NCI-H1694 treated with DMSO at 0.1 percent for 48 hours (cell line): ENCODE measurements at regions not wholly inside any gene's neighbourhood (a gene's known extent, or its start where the extent isn't known, plus 50 kb on each side); places are given as distances from the start of the nearest gene placed in this dataset.
"Not testable (repeated sequence)": the region's sequence is repeated elsewhere in the genome, so short reads cannot be mapped to it uniquely, and the experiment has no call there.

Experiments
- DNase-seq: peaks from one replicate; lab custom pipeline; 2025; lab: John Stamatoyannopoulos, UW

GRCh38 chr15:66964111-66964738 lies 101.2 kb upstream of the SMAD3 start:
- no peak for DNase-seq

DNA sequence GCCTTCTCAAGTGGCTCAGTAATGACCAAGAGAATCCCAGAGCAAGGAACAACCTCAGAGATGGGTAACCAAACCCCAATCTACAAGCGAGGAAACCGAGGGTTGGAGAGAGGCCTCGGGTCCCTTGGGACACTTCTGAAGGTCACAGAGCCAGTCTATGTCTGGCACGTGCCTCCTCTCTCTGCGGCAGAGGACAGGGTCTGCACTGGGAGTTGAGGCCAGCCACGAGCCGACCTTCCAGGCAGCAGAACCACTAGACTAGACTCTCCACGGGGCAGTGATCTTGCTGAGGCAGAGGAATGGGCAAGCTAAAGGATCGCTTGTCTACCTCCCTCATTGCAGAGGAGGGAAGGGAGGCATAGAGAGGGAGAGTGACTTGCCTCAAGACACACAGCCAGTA lies 100.6 kb upstream of the SMAD3 start:
- DNase-seq = no peak

GRCh38 chr15:66965201-66965900 lies 100.1 kb upstream of the SMAD3 start:
- no peak for DNase-seq

DNA sequence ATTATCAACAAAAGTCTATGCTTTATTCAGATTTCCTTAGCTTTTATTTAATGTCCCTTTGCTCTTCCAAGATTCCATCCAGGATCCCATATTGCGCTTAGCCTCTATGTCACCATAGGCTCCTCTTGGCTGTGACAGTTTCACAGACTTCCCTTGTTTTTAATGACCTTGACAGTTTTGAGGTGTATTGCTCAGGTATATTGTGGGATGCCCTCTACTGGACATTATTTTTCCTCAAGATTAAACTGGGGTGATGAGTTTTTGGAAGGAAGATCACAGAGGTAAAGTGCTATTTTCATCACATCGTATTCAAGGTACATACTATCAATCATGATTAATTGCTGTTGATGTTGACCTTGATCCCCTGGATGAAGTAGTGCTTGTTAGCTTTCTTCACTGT lies 99.1 kb upstream of the SMAD3 start:
- DNase-seq = no peak

DNA sequence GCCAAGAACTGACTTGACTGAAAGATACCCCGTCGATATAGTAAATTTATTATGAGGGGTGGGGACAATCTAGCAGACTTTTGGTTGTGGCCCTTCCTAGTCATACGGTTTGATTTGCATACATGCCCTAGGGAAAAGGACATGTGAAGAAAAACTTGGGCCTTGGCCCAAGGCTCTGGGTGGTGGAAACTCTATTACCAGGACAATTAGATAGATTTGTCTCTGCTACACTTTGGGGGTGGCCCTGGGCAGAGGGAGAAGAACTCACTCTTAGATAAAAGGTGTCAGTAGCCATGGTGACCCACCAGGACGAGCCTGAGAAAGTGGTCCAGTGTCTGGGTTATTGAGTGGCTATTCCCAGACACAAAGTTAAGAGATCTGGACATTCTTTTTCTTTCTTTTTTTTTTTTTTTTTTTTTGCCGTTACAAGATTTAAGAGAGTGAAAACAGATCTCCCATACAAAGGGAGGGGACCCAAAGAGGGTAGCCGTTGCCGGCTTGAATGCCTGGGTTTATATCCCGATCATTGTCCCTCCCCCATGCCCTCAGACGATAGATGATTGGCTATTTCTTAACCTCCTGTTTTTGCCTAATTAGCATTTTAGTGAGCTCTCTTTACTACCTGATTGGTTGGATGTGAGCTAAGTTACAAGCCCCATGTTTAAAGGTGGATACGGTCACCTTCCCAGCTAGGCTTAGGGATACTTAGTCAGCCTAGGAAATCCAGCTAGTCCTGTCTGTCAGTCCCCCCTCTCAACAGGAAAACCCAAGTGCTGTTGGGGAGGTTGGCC lies 96.4 kb upstream of the SMAD3 start:
- DNase-seq = no peak

DNA sequence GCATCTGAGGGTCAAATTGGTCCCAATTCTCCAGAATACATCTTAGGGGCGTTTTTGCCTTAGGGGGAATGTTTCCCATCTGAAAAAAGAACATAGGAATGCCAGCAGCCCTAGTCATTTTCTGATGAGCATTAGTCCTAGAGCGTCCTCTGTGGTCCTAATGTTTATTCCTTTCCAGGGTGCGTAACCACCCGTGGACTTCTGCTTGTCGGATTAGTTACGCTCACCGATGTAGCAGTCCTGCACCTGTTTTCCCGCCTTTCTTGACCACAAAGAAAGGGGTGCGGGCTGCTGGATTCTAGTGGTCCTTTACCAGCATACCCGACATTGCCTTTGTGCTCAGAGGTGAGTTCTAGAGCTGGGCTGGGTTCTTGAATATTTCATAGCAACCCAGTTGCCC lies 91.3 kb upstream of the SMAD3 start:
- not testable (repeated sequence) for DNase-seq

- not testable (repeated sequence) for DNase-seq
These were observed 89.2 kb upstream of the SMAD3 start for GRCh38 chr15:66976106-66976640.

- DNase-seq = not testable (repeated sequence)
These were observed 85.1 kb upstream of the SMAD3 start for GRCh38 chr15:66980326-66980725.

GRCh38 chr15:66981771-66982170 lies 83.6 kb upstream of the SMAD3 start:
- DNase-seq = no peak

DNA sequence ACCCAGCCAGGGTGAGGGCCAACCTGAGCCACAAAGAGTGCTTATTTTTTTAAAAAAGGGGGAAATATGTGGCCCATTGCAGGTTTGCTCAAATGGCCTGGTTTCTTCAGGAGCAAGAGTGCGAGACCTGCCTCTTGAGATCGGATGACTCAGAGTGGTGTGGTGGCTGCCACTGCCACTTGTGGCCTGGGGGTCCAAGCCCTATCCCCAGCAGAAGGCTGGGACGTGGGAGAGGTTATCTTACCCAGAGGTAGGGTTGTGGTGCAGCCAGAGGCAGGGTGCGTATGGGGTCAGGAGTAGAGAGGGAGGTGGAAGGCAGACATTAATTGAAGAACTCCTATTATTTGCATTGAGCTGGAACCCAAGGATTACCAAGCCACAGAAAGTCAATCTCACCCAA lies 83.2 kb upstream of the SMAD3 start:
- no peak for DNase-seq

DNA sequence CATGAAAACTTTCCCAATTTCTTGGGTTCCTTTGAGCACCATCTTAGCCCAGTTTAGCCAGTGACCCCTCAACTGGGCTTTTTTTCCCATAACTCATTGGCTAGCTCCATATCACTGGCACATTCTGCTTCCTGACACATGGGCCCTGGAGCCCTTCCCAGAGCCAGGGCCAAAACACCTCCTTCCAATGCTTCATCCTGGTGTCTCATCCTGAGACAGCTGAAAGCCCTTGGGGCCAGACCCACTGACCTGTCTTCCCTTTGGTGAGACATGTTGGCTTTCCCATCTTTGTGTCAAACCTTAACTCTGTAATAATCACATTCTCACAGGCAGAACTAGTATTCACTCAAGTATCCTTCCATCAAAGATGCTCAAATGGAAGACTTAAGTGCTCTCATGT lies 82.6 kb upstream of the SMAD3 start:
- no peak for DNase-seq

- DNase-seq = no peak
These were observed 79.7 kb upstream of the SMAD3 start for GRCh38 chr15:66985653-66986052.

GRCh38 chr15:66986951-66987350 lies 78.5 kb upstream of the SMAD3 start:
- DNase-seq = no peak

GRCh38 chr15:66993090-66993489 lies 72.3 kb upstream of the SMAD3 start:
- no peak for DNase-seq

DNA sequence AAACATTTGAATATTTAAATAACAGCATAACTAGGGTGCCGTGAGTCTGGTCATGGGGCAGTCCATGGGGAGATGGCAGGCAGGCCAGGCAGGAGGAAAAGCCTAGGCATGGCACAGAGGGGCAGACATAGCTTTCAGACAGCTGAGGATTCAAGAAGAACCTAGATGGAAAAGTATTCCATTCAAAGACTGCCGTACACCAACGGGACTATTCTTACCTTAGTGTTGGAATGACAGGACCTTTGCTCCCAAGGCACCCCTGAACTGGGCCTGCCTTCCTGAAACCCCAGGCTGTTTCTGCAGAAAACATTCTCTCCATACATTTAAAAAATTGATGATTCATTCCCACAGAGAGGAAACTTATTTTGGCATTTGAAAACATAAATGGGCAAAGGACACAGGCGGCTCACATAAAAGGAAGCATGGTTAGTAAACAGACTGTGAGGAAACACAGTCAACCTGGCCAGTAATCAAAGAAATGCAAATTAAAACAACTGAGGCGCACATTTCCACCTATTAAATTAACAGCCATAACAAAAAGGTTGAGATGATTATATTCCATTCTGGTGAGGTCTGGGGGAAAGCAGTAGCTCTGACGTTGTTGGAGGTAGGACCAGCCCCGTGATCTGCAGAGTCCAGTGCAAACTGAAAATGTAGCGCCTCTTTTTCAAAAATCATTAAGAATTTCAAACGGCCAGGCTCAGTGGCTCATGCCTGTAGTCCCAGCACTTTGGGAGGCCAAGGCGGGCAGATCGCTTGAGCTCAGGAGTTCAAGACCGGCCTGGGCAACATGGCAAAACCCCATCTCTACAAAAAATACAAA lies 71.3 kb upstream of the SMAD3 start:
- DNase-seq = no peak

DNA sequence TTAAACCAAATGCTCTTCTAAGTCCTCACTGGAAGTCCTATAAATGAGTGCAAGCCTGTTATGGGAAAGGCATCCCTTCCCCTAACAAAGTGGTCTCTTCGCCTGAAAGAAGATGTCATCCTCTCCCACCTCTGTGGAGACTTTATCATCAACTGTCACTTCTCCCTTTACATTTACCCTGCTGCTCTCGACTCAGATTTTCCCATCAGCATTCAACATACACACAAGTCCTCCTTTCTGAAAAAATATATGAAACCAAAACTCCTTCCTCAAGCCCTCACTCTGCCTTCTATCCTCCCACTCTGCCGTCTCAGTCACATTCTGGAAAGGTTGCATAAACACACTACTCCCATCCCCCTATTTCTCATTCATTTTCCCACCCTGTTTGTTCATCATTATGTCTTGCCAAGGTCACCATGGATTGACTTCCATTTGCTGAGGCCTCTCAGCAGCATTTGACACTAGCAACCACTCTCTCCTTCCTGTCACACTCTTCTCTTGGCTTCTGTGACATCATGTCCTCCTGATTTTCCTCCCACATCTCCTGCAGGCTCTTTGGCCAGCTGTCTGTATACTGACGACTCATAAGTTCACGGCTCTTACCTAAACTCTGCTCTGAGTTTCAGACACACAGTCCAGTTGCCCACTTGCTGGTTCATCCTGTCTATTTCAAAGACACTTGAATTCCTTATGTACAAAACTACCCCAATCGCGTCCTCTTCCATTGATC lies 70.3 kb upstream of the SMAD3 start:
- DNase-seq = no peak

DNA sequence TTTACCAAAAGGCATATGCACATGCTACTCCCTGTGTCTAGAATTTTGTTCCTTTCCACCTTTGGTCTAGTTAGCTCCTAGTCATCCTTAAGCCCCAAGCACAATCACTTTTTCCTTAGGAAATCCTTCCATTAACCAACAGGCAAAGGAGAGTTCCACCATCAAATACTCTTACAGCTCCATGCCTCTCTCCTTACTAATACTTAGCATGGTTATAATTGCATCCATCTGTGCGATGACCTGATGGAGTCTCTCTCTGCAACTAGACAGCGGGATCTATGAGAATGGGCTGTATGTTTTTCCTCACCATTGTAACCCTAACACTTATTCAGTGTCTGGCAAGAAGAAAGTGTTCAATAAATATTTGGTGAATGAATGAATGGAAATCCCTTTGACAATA lies 69.3 kb upstream of the SMAD3 start:
- no peak for DNase-seq

- DNase-seq = no peak
These were observed 68.2 kb upstream of the SMAD3 start for GRCh38 chr15:66997212-66997611.

GRCh38 chr15:66998234-66998633 lies 67.2 kb upstream of the SMAD3 start:
- DNase-seq = not testable (repeated sequence)

DNA sequence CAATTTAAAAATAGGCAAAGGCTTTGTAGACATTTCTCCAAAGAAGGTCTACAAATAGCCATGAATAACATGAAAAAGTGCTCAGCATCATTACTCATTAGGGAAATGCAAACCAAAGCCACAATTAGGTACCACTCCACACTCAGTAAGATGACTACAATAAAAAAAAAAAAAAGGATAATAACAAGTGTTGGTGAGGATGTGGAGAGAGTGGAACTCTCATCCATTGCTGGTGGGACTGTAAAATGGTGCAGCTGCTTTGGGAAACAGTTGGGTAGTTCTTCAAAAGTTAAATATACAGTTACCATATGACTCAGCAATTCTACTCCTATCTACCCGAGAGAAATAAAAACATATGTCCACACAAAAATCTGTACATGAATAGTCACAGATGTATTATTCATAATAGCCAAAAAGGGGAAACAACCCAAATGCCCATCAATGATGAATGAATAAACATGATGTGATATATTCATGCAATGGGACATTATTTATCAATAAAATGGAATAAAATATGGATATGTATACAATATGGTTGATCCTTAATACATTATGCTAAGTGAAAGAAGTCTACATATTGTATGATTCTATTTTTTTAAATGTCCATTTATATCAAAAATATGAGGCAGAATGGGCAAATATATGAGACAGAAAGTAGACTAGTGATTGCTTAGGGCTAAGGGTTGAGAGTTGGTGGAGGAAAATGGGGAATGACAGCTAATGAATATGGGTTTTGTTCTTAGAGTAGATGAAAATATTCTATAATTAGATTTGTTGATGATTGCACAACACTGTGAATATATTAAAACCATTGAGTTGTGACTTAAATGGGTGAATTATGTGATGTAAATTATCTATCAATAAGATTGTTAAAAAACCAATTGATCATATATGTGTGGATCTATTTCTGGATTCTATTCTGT lies 66.1 kb upstream of the SMAD3 start:
- DNase-seq = no peak
